Ectodermal cell (in vitro differentiated cells): ENCODE measurements at regions not wholly inside any gene's neighbourhood (a gene's known extent, or its start where the extent isn't known, plus 50 kb on each side); places are given as distances from the start of the nearest gene placed in this dataset.

Experiments
- H3K27ac ChIP-seq: 2 replicates; pipeline ENCODE4 v1.7.0; 2013; ENCODE audit warnings: mild to moderate bottlenecking, low read depth, low read length; ENCODE audit not compliant: insufficient read depth, poor library complexity, severe bottlenecking
- H3K27me3 ChIP-seq: 2 replicates; pipeline ENCODE4 v1.7.0; 2013; ENCODE audit warnings: mild to moderate bottlenecking, low read length; ENCODE audit not compliant: insufficient read depth, control insufficient read depth, poor library complexity, severe bottlenecking
- H3K36me3 ChIP-seq: one replicate; pipeline ENCODE4 v1.7.0; 2013; ENCODE audit warnings: low read length; ENCODE audit not compliant: control insufficient read depth, insufficient read depth
- H3K4me1 ChIP-seq: one replicate; pipeline ENCODE4 v1.7.0; 2013; ENCODE audit warnings: low read length; ENCODE audit not compliant: control insufficient read depth, insufficient read depth
- H3K4me3 ChIP-seq: 2 replicates; pipeline ENCODE4 v1.7.0; 2013; ENCODE audit warnings: low read depth, low read length, control low read depth; ENCODE audit not compliant: insufficient read depth
- H3K9me3 ChIP-seq: 2 replicates; pipeline ENCODE4 v1.7.0; 2013; ENCODE audit warnings: mild to moderate bottlenecking, low read length, moderate library complexity; ENCODE audit not compliant: control insufficient read depth
- WGBS, 2 experiments: methylation state at CpG; one replicate each; pipeline ENCODE4 v1.1.7; 2013; ENCODE audit warnings: missing lambda C conversion rate in 2 of 2; 5-methylcytosine and 5-hydroxymethylcytosine counted together

GRCh38 chr16:51039638-51040331, 111.3 kb downstream of the SALL1 start:
- no peak overlapping the region for H3K4me3 ChIP-seq
- WGBS, 2 experiments, result 79 to 81% methylated on average over 14 of the region's 14 CpGs
- H3K27ac ChIP-seq, result no peak overlapping the region
- H3K9me3 ChIP-seq, result no peaks in the 10 kb centered on the region
- H3K27me3 ChIP-seq, result no peaks in the 10 kb centered on the region
- peaks cover 4% of the 10 kb centered on the region for H3K4me1 ChIP-seq
- no peaks in the 10 kb centered on the region for H3K36me3 ChIP-seq

DNA sequence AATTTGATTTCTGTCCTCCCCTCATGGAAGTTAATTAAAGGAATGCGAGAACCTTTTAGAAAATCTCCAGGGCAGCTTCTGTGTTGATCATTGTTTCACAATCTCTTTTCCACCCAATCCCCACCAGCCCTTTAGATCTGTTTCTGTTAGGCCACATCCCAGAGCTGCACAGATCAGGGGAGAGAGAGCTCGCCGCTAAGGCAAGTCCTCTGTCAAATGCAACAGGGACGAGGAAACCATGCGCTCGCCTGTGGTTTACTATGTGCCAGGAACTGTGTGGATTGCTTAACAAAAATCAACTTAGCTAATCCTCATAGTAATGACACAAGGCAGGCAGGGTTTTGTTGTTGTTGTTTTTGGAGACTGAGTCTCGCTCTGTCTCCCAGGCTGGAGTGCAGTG, 115.4 kb downstream of the SALL1 start:
- H3K4me3 ChIP-seq, result no peak overlapping the region

GRCh38 chr16:51035110-51035498, 116.0 kb downstream of the SALL1 start:
- WGBS, 2 experiments, result 86 to 92% methylated on average over 2 to 3 of the region's 3 CpGs
- Histone ChIP-seq H3K9me3 (no peaks in the 10 kb centered on the region), H3K27ac (no peak overlapping the region), H3K4me3 (no peak overlapping the region), H3K27me3 (no peaks in the 10 kb centered on the region), H3K4me1 (no peaks in the 10 kb centered on the region), H3K36me3 (no peaks in the 10 kb centered on the region)

More for the DNA sequence above, 115.4 kb downstream of the SALL1 start:
- no peaks in the 10 kb centered on the region for H3K36me3 ChIP-seq
- no peaks in the 10 kb centered on the region for H3K9me3 ChIP-seq
- no peaks in the 10 kb centered on the region for H3K4me1 ChIP-seq
- H3K27ac ChIP-seq, result no peak overlapping the region
- no peaks in the 10 kb centered on the region for H3K27me3 ChIP-seq
- 91 to 94% methylated on average over 7 of the region's 7 CpGs for WGBS, 2 experiments

DNA sequence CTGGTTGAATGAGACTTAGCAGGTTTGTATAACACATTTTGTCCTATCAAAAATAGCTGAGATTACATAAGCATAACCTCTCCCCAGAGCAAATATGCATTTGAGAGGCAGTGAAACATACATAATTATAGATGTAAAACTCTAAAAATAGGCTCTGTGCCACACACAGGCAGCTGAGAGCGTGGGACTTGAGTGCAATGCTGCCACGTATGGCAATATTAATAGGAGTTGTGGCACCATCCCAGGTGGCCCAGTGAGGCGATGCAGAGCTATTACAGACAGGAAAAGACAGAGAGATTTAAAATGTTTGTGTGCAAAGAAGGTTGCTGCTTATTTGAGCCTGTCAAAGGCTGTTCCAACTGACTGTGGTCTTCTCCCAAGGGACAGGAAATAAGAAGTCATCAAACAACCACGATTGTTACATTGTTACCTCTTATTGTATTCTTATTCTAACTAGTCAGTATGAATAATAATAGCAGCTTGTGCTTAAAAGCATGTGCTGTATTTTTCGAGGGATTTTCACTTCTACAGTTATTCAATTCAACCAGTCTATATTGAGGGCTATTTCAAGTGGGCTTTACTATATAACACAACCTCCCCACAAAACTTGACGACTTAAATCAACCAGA, 116.5 kb downstream of the SALL1 start:
- no peaks in the 10 kb centered on the region for H3K4me1 ChIP-seq
- H3K27ac ChIP-seq, result no peak overlapping the region
- H3K4me3 ChIP-seq, result no peak overlapping the region
- H3K36me3 ChIP-seq, result no peaks in the 10 kb centered on the region
- 82 to 90% methylated on average over 3 to 5 of the region's 6 CpGs for WGBS, 2 experiments
- H3K27me3 ChIP-seq, result no peaks in the 10 kb centered on the region
- H3K9me3 ChIP-seq, result no peaks in the 10 kb centered on the region

DNA sequence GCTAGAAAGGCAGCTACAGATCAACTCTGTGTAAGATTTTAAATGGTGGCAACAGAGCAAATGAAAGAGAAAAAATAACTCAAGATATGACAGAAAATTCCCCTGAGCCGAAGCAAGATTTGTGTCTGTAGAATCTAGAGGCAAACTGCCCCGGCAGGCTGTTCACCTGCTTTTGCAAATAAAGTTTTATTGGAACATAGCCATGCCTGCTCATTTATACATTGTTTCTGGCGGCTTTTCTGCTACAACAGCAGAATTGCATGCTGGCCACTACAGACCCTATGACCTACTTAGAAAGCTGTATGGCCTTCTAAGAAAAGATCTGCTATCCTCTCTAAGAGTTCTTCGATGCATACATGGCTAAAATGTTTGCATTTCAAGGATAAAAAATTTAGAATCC, 119.5 kb downstream of the SALL1 start:
- Histone ChIP-seq H3K36me3 (no peaks in the 10 kb centered on the region), H3K4me1 (no peaks in the 10 kb centered on the region), H3K4me3 (no peak overlapping the region), H3K27me3 (peaks cover 1% of the 10 kb centered on the region), H3K9me3 (no peaks in the 10 kb centered on the region), H3K27ac (no peak overlapping the region)
- 95 to 96% methylated on average over 3 to 4 of the region's 4 CpGs for WGBS, 2 experiments

DNA sequence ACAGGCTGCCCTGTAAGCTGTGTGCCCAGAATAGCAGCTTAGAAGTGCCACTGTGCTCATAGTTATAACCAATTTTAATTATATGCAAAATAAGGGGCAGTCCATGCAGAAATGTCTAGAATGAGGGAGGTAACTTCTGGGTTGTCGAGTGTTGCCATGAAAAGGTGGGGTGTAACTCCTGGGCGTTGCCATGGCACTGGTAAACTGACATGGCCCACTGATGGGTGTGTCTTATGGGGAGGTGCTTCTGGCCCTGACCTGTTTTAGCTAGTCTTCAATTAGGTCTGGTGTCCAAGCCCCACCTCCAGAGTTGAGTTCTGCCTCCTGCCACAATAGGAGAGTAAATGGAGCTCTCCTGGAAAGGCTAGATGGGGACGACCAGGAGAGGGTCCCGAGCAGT, 120.6 kb downstream of the SALL1 start:
- Histone ChIP-seq H3K4me1 (no peaks in the 10 kb centered on the region), H3K27me3 (peaks cover 11% of the 10 kb centered on the region), H3K27ac (no peak overlapping the region), H3K4me3 (no peak overlapping the region), H3K36me3 (no peaks in the 10 kb centered on the region), H3K9me3 (no peaks in the 10 kb centered on the region)
- WGBS, 2 experiments, result 81 to 83% methylated on average over 4 of the region's 4 CpGs

- H3K4me3 ChIP-seq, result no peak overlapping the region
- WGBS, 2 experiments, result 67 to 76% methylated on average over 4 of the region's 4 CpGs
- H3K9me3 ChIP-seq, result no peaks in the 10 kb centered on the region
- peaks cover 53% of the 10 kb centered on the region for H3K27me3 ChIP-seq
- no peak overlapping the region for H3K27ac ChIP-seq
- H3K4me1 ChIP-seq, result peaks cover 9% of the 10 kb centered on the region
- H3K36me3 ChIP-seq, result no peaks in the 10 kb centered on the region
Measured at GRCh38 chr16:51025588-51026290, 125.3 kb downstream of the SALL1 start.

- no peaks in the 10 kb centered on the region for H3K9me3 ChIP-seq
- peaks cover 9% of the 10 kb centered on the region for H3K4me1 ChIP-seq
- H3K27ac ChIP-seq, result no peak overlapping the region
- 16 to 20% methylated on average over 6 of the region's 6 CpGs for WGBS, 2 experiments
- no peak overlapping the region for H3K4me3 ChIP-seq
- H3K27me3 ChIP-seq, result peaks cover 53% of the 10 kb centered on the region
- H3K36me3 ChIP-seq, result no peaks in the 10 kb centered on the region
Measured at GRCh38 chr16:51024703-51025102, 126.4 kb downstream of the SALL1 start.

GRCh38 chr16:51022955-51023354, 128.1 kb downstream of the SALL1 start:
- WGBS, 2 experiments, result 93 to 98% methylated on average over 5 of the region's 5 CpGs
- H3K27me3 ChIP-seq, result peaks cover 53% of the 10 kb centered on the region
- H3K4me1 ChIP-seq, result peaks cover 9% of the 10 kb centered on the region
- H3K9me3 ChIP-seq, result no peaks in the 10 kb centered on the region
- H3K4me3 ChIP-seq, result no peak overlapping the region
- no peak overlapping the region for H3K27ac ChIP-seq
- H3K36me3 ChIP-seq, result no peaks in the 10 kb centered on the region

DNA sequence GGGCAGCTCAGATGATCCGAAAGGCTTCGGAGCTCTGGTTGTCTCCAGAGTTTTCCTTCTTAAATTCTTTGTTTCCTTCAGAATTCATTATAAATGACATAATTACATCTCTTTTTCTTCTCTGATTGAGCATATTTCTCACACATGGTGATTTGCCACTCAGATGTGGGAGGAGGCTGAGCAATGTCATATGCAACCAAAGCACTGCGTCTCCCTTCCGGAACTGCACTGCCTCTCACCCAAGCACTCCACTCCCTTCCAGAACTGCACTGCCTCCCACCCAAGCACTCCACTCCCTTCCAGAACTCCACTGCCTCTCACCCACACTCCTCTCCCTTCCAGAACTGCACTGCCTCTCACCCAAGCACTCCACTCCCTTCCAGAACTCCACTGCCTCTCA, 131.5 kb downstream of the SALL1 start:
- Histone ChIP-seq H3K27me3 (peaks cover 33% of the 10 kb centered on the region), H3K4me3 (no peak overlapping the region), H3K27ac (no peak overlapping the region), H3K9me3 (no peaks in the 10 kb centered on the region), H3K36me3 (no peaks in the 10 kb centered on the region), H3K4me1 (peaks cover 6% of the 10 kb centered on the region)
- 93 to 96% methylated on average over 4 of the region's 4 CpGs for WGBS, 2 experiments
